ENCODE measurements at regions not wholly inside any gene's neighbourhood (a gene's known extent, or its start where the extent isn't known, plus 50 kb on each side); places are given as distances from the start of the nearest gene placed in this dataset.

- no peak overlapping the region for H2BK15ac ChIP-seq (ENCODE audit: low read depth, low read length)
- no peaks in the 10 kb centered on the region for H3K9me3 ChIP-seq (ENCODE audit: control insufficient read depth, low read depth, low read length)
- H3T11ph ChIP-seq (ENCODE audit: low read length), result no peak overlapping the region
- no peak overlapping the region for H2BK5ac ChIP-seq (ENCODE audit: insufficient read length, low read length)
- no peak overlapping the region for H4K91ac ChIP-seq (ENCODE audit: insufficient read length, low read depth, low read length)
- Mint-ChIP-seq H3K9me3 (no peaks in the 10 kb centered on the region; a peak in 1 of 5 replicates), H3K27me3 (ENCODE audit: low read depth) (no peaks in the 10 kb centered on the region), H3K4me3 (no peak overlapping the region), H3K4me1 (peaks cover 0 to 3% of the 10 kb centered on the region in 2 experiments; a peak in 1 of 4 replicates), H3K36me3 (ENCODE audit: insufficient read depth in 1 of 3, low read depth in 3 of 3) (no peaks in the 10 kb centered on the region), H3K27ac (no peak overlapping the region)
- H2BK12ac ChIP-seq (ENCODE audit: insufficient read length, low read depth, low read length), result no peak overlapping the region
- H3K23ac ChIP-seq (ENCODE audit: insufficient read length, low read depth, low read length), result no peak overlapping the region
- no peaks in the 10 kb centered on the region for H4K20me1 ChIP-seq (ENCODE audit: control insufficient read depth, insufficient read depth, insufficient read length)
- no peak overlapping the region for H3K4ac ChIP-seq (ENCODE audit: low read depth, low read length)
- H3K79me2 ChIP-seq (ENCODE audit: insufficient read depth, low read length), result no peaks in the 10 kb centered on the region
- no peaks in the 10 kb centered on the region for H3K23me2 ChIP-seq (ENCODE audit: insufficient read length, low read depth, low read length, poor library complexity, severe bottlenecking)
- no CpG with 5 or more reads among the region's 2 CpGs for WGBS (ENCODE audit: extremely low coverage, insufficient read length, low lambda C conversion rate)
- no peak overlapping the region for H3K9ac ChIP-seq (ENCODE audit: extremely low read depth, insufficient read length, low read length)
- H3K4me1 ChIP-seq (ENCODE audit: insufficient read depth, low read length), result no peaks in the 10 kb centered on the region; the same call in 1 of the 2 replicates
- H3K56ac ChIP-seq (ENCODE audit: insufficient read length, low read depth, low read length), result no peak overlapping the region
- H3K18ac ChIP-seq (ENCODE audit: insufficient read length, low read depth, low read length), result no peak overlapping the region
- H3K27ac ChIP-seq (ENCODE audit: insufficient read length, low read depth, low read length), result no peak overlapping the region
- no peaks in the 10 kb centered on the region for H3K79me1 ChIP-seq (ENCODE audit: insufficient read depth, low read depth, low read length, poor library complexity, severe bottlenecking)
- no peak overlapping the region for H3K4me2 ChIP-seq (ENCODE audit: insufficient read depth, insufficient read length, low read length)
- no peak overlapping the region for H4K5ac ChIP-seq (ENCODE audit: insufficient read length, low read depth, low read length)
- H4K8ac ChIP-seq (replicated peaks; ENCODE audit: insufficient read length, low read depth, low read length), result no peak overlapping the region
- H2BK20ac ChIP-seq (ENCODE audit: low read depth, low read length, poor library complexity, severe bottlenecking), result no peak overlapping the region
- no peak for TF ChIP-seq CTCF (conservative IDR thresholded peaks at IDR 0.05)
- H3K14ac ChIP-seq (ENCODE audit: insufficient read depth, low read length), result no peak overlapping the region
- no peak for DNase-seq
- H3K27me3 ChIP-seq (ENCODE audit: insufficient read depth, low read length), result no peaks in the 10 kb centered on the region
- H2AFZ ChIP-seq (ENCODE audit: low read length), result no peak overlapping the region
- no peak overlapping the region for H2BK120ac ChIP-seq (ENCODE audit: low read depth, low read length, poor library complexity, severe bottlenecking)
- no peak overlapping the region for H2AK5ac ChIP-seq (ENCODE audit: insufficient read length, low read length)
Measured at GRCh38 chr12:98156697-98157096, 358.7 kb upstream of the TMPO start.

Data from H9 (cell line).